ENCODE measurements at regions not wholly inside any gene's neighbourhood (a gene's known extent, or its start where the extent isn't known, plus 50 kb on each side); places are given as distances from the start of the nearest gene placed in this dataset.

DNA sequence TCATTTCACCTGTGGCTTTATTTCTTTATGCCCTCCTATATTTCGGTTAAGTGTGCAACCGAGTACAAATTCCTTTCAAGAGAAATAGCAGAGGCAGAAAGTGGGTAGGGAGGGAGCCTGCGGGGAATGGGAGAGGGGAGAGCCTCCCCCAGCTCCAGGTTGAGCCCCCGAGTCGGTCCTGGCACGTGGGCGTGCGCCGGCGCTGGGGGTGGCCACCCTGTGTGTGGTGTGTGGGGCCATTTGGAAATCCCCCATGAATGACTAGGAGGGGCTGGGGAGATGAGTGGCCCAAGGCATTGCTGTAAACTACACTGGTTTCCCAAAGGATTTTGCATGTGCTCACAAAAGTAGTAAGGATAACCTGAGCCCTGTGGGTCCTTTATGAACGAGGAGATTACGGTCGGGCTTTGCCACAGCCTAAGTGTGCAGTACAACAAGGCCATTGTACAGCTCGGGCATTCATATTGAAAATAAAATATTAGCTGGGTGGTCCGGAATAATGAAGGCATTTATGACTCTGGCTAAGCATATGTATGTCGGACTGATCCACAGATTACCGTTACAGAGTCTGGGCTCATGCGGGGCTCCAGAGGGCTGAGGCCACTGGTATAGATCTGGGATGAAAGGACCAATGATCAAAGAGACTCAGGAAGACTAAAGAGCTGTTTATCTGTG, 84.5 kb upstream of the RALGAPA2 start:
- no peak overlapping the region for H3K4me3 ChIP-seq (ENCODE audit: low read depth, low read length)
- no peaks in the 10 kb centered on the region for H3K36me3 ChIP-seq (ENCODE audit: control insufficient read depth, insufficient read depth, low read length)
- POLR2A ChIA-PET = no interaction called here
- CTCF ChIA-PET = no interaction called here
- no peaks in the 10 kb centered on the region for H3K27me3 ChIP-seq (ENCODE audit: control insufficient read depth, insufficient read depth, low read length)
- no peak for DNase-seq (ENCODE audit: low read depth)
- TF ChIP-seq, protein P1, sequence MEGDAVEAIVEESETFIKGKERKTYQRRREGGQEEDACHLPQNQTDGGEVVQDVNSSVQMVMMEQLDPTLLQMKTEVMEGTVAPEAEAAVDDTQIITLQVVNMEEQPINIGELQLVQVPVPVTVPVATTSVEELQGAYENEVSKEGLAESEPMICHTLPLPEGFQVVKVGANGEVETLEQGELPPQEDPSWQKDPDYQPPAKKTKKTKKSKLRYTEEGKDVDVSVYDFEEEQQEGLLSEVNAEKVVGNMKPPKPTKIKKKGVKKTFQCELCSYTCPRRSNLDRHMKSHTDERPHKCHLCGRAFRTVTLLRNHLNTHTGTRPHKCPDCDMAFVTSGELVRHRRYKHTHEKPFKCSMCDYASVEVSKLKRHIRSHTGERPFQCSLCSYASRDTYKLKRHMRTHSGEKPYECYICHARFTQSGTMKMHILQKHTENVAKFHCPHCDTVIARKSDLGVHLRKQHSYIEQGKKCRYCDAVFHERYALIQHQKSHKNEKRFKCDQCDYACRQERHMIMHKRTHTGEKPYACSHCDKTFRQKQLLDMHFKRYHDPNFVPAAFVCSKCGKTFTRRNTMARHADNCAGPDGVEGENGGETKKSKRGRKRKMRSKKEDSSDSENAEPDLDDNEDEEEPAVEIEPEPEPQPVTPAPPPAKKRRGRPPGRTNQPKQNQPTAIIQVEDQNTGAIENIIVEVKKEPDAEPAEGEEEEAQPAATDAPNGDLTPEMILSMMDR (IDR thresholded peaks at IDR 0.05; ENCODE audit: insufficient read depth, low read depth, low read length) = no peak

DNA sequence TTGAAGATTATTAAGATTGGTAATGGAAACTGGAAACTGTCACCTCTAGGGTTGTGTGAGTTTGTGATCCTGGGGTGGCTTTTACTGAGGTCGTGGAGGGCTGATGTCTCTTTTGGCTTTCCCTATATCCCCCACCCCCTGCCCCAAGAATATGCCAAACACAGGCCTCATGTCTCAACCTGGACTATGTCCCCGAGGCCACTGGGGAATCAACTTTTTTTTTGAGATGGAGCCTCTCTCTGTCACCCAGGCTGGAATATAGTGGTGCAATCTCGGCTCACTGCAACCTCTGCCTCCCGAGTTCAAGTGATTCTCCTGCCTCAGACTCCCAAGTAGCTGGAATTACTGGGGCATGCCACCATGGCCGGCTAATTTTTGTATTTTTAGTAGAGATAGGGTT, 83.3 kb upstream of the RALGAPA2 start:
- DNase-seq (ENCODE audit: low read depth) = no peak
- H3K27me3 ChIP-seq (ENCODE audit: control insufficient read depth, insufficient read depth, low read length) = no peaks in the 10 kb centered on the region
- TF ChIP-seq, protein P1 (IDR thresholded peaks at IDR 0.05; ENCODE audit: insufficient read depth, low read depth, low read length) = no peak
- POLR2A ChIA-PET = no interaction called here
- H3K4me3 ChIP-seq (ENCODE audit: low read depth, low read length) = no peak overlapping the region
- H3K36me3 ChIP-seq (ENCODE audit: control insufficient read depth, insufficient read depth, low read length) = no peaks in the 10 kb centered on the region
- CTCF ChIA-PET = no interaction called here

DNA sequence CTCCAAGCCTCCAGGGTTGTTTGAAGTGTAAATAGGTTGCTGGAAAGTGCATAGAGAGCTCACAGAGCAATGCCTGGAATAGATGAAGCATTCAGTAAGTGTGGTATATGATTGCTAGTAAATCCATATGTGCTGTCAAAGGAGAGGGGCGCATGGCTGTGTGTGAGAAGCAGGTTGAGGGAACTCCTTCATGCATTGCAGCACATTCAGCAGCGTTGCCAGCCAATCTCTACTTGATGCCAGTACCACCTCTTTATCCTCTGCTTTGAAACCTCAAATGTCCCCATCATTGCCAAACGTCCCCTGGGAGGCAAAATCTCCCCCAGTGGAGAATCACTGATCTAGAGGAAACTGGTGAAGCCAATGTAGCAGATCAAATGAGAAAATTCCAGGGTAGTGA, 82.7 kb upstream of the RALGAPA2 start:
- no peak for DNase-seq (ENCODE audit: low read depth)
- Histone ChIP-seq H3K4me3 (ENCODE audit: low read depth, low read length) (no peak overlapping the region), H3K27me3 (ENCODE audit: control insufficient read depth, insufficient read depth, low read length) (no peaks in the 10 kb centered on the region), H3K36me3 (ENCODE audit: control insufficient read depth, insufficient read depth, low read length) (no peaks in the 10 kb centered on the region)
- ChIA-PET POLR2A (no interaction called here), CTCF (no interaction called here)
- TF ChIP-seq, protein P1 (IDR thresholded peaks at IDR 0.05; ENCODE audit: insufficient read depth, low read depth, low read length) = no peak

DNA sequence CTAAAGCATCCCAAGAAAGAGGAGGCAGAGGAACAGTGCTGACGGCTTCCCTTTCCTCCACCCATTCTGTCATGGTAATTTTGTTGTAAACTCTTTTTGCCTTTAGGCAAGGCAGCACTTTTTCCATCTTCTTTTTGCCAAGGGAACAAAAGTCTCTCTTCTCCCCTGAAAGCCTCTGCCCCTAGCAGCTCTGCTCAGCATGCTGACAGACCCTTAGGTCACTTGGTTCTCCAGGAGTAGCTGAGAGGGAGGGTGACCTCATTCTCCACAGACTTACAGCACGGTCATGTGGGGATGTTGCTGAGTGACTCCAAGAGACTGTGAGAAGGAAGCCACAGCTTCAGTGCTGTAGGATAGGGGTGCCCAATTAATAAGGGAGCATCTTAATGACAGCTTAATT, 81.1 kb upstream of the RALGAPA2 start:
- H3K4me3 ChIP-seq (ENCODE audit: low read depth, low read length) = no peak overlapping the region
- TF ChIP-seq, protein P1 (IDR thresholded peaks at IDR 0.05; ENCODE audit: insufficient read depth, low read depth, low read length) = no peak
- DNase-seq (ENCODE audit: low read depth) = no peak
- no peaks in the 10 kb centered on the region for H3K36me3 ChIP-seq (ENCODE audit: control insufficient read depth, insufficient read depth, low read length)
- CTCF ChIA-PET = no interaction called here
- H3K27me3 ChIP-seq (ENCODE audit: control insufficient read depth, insufficient read depth, low read length) = no peaks in the 10 kb centered on the region
- POLR2A ChIA-PET = no interaction called here

DNA sequence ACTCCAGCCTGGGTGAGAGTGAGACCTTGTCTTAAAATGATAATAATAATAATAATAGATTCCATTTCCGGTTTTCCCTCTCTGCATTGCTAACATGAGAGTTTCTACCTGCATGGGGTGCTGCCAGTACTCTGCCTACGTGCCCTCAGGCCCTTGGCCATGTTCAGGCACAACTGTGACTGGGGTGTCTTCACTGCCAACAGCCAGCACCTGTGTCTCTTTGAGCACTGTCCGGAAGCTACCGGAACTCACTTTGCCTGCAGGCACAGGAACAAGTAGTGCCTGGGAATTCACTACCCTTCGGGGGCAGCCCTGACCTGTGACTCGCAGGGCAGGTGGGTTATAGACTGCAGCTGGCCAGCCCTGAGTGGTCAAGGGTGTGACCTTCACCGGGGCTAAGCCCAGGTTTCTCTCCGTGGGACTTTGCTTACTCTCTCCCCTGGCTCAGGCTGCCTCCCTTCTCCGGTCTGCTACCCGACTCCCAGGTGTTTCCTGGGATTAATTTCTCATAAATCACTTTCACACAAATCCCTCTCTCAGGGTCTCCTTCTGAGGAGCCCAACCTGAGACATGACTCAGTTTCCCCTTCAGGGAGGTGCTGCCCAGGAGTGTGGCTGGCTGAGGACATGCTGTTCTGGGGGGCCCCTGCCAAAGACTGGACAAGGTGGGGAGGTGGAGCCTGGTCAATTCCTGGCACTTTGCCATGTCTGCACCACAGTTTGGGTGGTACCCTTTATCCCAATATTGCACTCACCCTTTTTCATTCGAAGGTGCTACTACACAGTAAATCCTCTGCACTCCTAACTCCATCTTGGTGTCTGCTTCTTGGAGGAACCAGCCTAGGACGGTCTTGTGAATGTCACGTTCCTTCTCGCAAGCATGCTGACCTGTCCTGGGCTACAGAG, 79.5 kb upstream of the RALGAPA2 start:
- DNase-seq (ENCODE audit: low read depth) = no peak
- no peaks in the 10 kb centered on the region for H3K27me3 ChIP-seq (ENCODE audit: control insufficient read depth, insufficient read depth, low read length)
- H3K4me3 ChIP-seq (ENCODE audit: low read depth, low read length) = no peak overlapping the region
- POLR2A ChIA-PET = no interaction called here
- TF ChIP-seq, protein P1 (IDR thresholded peaks at IDR 0.05; ENCODE audit: insufficient read depth, low read depth, low read length) = no peak
- CTCF ChIA-PET = no interaction called here
- H3K36me3 ChIP-seq (ENCODE audit: control insufficient read depth, insufficient read depth, low read length) = no peaks in the 10 kb centered on the region
